Prostate gland (tissue), 2 donors: ENCODE measurements at regions not wholly inside any gene's neighbourhood (a gene's known extent, or its start where the extent isn't known, plus 50 kb on each side); places are given as distances from the start of the nearest gene placed in this dataset.

Experiments used
- DNase-seq: peaks from one replicate; pipeline ENCODE4 v3.0.0-alpha.2; 2019; ENCODE audit warnings: low spot score
- H3K27ac ChIP-seq, 2 donors: fragments of 200-600 bp; sonication (generic); 2 replicates each; pipeline ENCODE4 v1.5.1; 2017 to 2019
- H3K27me3 ChIP-seq: fragments of 200-600 bp; sonication (generic); replicated peaks from 2 replicates; pipeline ENCODE4 v1.5.1; 2019; ENCODE audit not compliant: insufficient read depth
- H3K36me3 ChIP-seq, 2 donors: fragments of 200-600 bp; sonication (generic); 1 replicate in 1 of 2; 2 replicates in 1 of 2; pipeline versions ENCODE4 v1.5.1 to v1.8.1; 2017 to 2019
- H3K4me1 ChIP-seq: fragments of 200-600 bp; sonication (generic); replicated peaks from 2 replicates; pipeline ENCODE4 v1.5.1; 2019
- H3K4me3 ChIP-seq, 2 donors: fragments of 200-600 bp; sonication (generic); 2 replicates each; pipeline ENCODE4 v1.5.1; 2017 to 2019
- H3K9me3 ChIP-seq: fragments of 200-600 bp; sonication (generic); 2 replicates; pipeline ENCODE4 v1.5.1; 2017
- CTCF ChIP-seq, 4 experiments: fragments of 200-600 bp in 2 of 4; fragments of 450-650 bp in 2 of 4; sonication (generic) in 2 of 4; IDR thresholded peaks; 1 replicate in 3 of 4; 2 replicates in 1 of 4; pipeline ENCODE4 v1.5.1; 2016 to 2019; ENCODE audit warnings: antibody characterized with exemption in 4 of 4, mild to moderate bottlenecking in 2 of 4, moderate library complexity in 2 of 4
- POLR2A ChIP-seq: fragments of 450-650 bp; IDR thresholded peaks from one replicate; pipeline ENCODE4 v1.6.1; 2016; ENCODE audit warnings: antibody characterized with exemption, mild to moderate bottlenecking
- POLR2AphosphoS5 ChIP-seq: sonication (generic); formaldehyde crosslinking; IDR thresholded peaks from one replicate; pipeline ENCODE4 v1.6.1; 2017; ENCODE audit warnings: antibody characterized with exemption
- WGBS: methylation state at CpG from one replicate; pipeline ENCODE4 v1.1.5; 2018; 5-methylcytosine and 5-hydroxymethylcytosine counted together
- intact Hi-C: fragments of 100-400 bp; cut with DNase I; formaldehyde crosslinking; loops from one replicate; pipeline ENCODE4 v1.14.2; 2022

- no peak overlapping the region for H3K27ac ChIP-seq
- H3K36me3 ChIP-seq: no peaks in the 10 kb centered on the region
- intact Hi-C loops: no loop called here
- no peaks in the 10 kb centered on the region for H3K27me3 ChIP-seq
- H3K9me3 ChIP-seq: no peaks in the 10 kb centered on the region
- 73% methylated on average over 8 of the region's 8 CpGs for WGBS
- no peak for DNase-seq
- H3K4me1 ChIP-seq: no peaks in the 10 kb centered on the region
- TF ChIP-seq POLR2AphosphoS5 (no peak), POLR2A (no peak), CTCF (IDR thresholded peaks at IDR 0.05) (no peak)
- H3K4me3 ChIP-seq: no peak overlapping the region
These were observed 268.0 kb upstream of the PROK2 start for GRCh38 chr3:72052841-72053409.

- Histone ChIP-seq H3K4me1 (no peaks in the 10 kb centered on the region), H3K36me3 (no peaks in the 10 kb centered on the region), H3K4me3 (no peak overlapping the region), H3K27me3 (no peaks in the 10 kb centered on the region), H3K9me3 (no peaks in the 10 kb centered on the region), H3K27ac (no peak overlapping the region)
- no peak for TF ChIP-seq POLR2AphosphoS5
- TF ChIP-seq POLR2A: no peak
- no peak for TF ChIP-seq CTCF (IDR thresholded peaks at IDR 0.05)
- intact Hi-C loops: no loop called here
- 96% methylated on average over 5 of the region's 5 CpGs for WGBS
- DNase-seq: no peak
These were observed 265.8 kb upstream of the PROK2 start for GRCh38 chr3:72050771-72051170.

GRCh38 chr3:72050048-72050632 lies 265.2 kb upstream of the PROK2 start:
- Histone ChIP-seq H3K9me3 (no peaks in the 10 kb centered on the region), H3K36me3 (no peaks in the 10 kb centered on the region), H3K27me3 (no peaks in the 10 kb centered on the region), H3K27ac (no peak overlapping the region), H3K4me3 (no peak overlapping the region), H3K4me1 (no peaks in the 10 kb centered on the region)
- TF ChIP-seq CTCF (IDR thresholded peaks at IDR 0.05): no peak
- no peak for TF ChIP-seq POLR2A
- TF ChIP-seq POLR2AphosphoS5: no peak
- 65% methylated on average over 6 of the region's 6 CpGs for WGBS
- DNase-seq: no peak
- intact Hi-C loops: no loop called here

- intact Hi-C loops: no loop called here
- H3K27ac ChIP-seq: no peak overlapping the region
- 96% methylated on average over 1 of the region's 1 CpG for WGBS
- H3K9me3 ChIP-seq: no peaks in the 10 kb centered on the region
- TF ChIP-seq CTCF (IDR thresholded peaks at IDR 0.05) (no peak), POLR2AphosphoS5 (no peak)
- H3K27me3 ChIP-seq: no peaks in the 10 kb centered on the region
- no peak overlapping the region for H3K4me3 ChIP-seq
- no peaks in the 10 kb centered on the region for H3K36me3 ChIP-seq
- DNase-seq: no peak
- no peaks in the 10 kb centered on the region for H3K4me1 ChIP-seq
These were observed 264.4 kb upstream of the PROK2 start for GRCh38 chr3:72049300-72049699.

- no peaks in the 10 kb centered on the region for H3K27me3 ChIP-seq
- DNase-seq: no peak
- no peak overlapping the region for H3K27ac ChIP-seq
- H3K36me3 ChIP-seq: no peaks in the 10 kb centered on the region
- H3K9me3 ChIP-seq: no peaks in the 10 kb centered on the region
- H3K4me1 ChIP-seq: no peaks in the 10 kb centered on the region
- no peak overlapping the region for H3K4me3 ChIP-seq
- no peak for TF ChIP-seq POLR2A
- TF ChIP-seq POLR2AphosphoS5: no peak
- no peak for TF ChIP-seq CTCF (IDR thresholded peaks at IDR 0.05)
- WGBS: 93% methylated on average over 5 of the region's 5 CpGs
- intact Hi-C loops: no loop called here
These were observed 263.9 kb upstream of the PROK2 start for GRCh38 chr3:72048873-72049272.
